GOT3 (cell line): ENCODE measurements at regions not wholly inside any gene's neighbourhood (a gene's known extent, or its start where the extent isn't known, plus 50 kb on each side); places are given as distances from the start of the nearest gene placed in this dataset.
"Not testable (repeated sequence)": the region's sequence is repeated elsewhere in the genome, so short reads cannot be mapped to it uniquely, and the experiment has no call there.

ENCODE experiments used
- DNase-seq: peaks from one replicate; lab custom pipeline; 2025; ENCODE audit warnings: mixed read lengths; lab: John Stamatoyannopoulos, UW

GRCh38 chr2:160583813-160584537 is 90.4 kb upstream of the RBMS1 start:
- no peak for DNase-seq

DNA sequence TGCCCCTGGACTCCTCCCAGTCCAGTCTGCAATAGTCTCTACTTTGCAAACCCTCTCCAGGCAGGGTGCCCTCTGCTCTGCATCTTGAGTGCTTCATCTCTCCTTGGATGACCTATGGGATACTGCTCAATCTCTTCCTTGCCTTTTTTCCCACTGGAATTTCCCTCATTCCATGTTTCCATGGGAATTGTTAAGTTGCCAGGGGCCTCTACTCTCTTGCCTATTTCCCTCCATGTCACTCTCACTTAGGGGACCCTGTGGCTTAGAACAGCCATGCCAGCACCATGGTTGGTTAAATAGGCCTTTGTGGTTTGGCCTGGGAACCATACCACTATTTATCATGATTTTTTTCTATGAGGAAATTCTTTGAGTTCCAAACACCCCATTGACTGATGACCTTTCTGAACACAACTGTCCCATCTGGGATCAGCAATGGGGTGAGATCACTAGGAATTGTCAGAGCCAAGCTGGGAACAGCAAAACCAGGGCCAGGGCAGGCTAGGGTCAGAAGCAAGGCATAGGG is 91.4 kb upstream of the RBMS1 start:
- DNase-seq = no peak

DNA sequence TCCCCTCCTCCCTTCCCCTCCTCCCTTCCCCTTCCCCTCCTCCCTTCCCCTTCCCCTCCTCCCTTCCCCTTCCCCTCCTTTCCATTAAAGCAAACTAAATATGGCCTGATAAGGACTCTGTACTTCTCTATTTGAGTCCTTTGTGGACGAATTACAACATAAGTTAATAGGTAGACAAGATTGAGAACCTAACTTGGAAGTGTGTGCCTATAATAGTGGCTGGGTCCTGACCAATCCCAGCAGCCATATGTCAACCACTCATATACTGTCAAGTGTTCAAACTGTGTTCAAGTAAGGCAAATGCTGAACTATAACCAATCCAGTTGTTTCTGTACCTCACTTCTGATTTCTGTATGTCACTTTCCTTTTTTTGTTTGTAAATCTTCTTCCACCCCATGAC is 97.1 kb upstream of the RBMS1 start:
- no peak for DNase-seq

DNA sequence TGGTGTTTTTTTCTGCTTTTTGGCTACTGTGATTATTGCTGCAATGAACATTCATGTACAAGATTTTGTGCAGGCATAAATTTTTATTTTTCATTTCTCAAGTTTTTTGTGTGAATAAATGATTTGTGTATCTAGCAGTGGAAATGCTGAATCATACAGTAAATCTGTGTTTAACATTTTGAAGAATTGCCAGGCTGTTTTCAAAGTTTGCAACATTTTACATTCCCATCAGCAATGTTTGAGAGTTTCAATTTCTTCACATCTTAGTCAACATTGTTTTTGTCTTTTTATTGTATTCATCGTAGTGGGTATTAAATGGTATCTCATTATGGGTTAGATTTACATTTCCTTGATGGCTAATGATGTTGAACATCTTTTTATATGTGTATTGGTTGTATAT is 98.8 kb upstream of the RBMS1 start:
- no peak for DNase-seq

- no peak for DNase-seq
Measured at GRCh38 chr2:160592993-160593392, 99.4 kb upstream of the RBMS1 start.

GRCh38 chr2:160596441-160596840 is 102.8 kb upstream of the RBMS1 start:
- DNase-seq = no peak

DNA sequence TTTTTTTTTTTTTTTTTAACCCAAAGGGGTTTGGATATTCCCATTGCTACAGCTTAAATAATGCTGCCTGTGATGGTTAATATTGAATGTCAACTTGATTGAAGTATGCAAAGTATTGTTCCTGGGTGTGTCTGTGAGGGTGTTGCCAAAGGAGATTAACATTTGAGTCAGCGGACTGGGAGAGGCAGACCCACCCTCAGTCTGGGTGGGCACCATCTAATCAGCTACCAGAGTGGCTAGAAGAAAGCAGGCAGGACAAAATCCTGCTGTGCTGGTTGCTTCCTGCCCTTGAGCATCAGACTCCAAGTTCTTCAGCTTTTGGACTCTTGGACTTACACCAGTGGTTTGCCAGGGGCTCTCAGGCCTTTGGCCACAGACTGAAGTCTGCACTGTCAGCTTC is 106.8 kb upstream of the RBMS1 start:
- not testable (repeated sequence) for DNase-seq

GRCh38 chr2:160602073-160602472 is 108.5 kb upstream of the RBMS1 start:
- no peak for DNase-seq

- DNase-seq = no peak
Measured at GRCh38 chr2:160603771-160604510, 110.3 kb upstream of the RBMS1 start.

- no peak for DNase-seq
Measured at GRCh38 chr2:160606341-160606740, 112.7 kb upstream of the RBMS1 start.

DNA sequence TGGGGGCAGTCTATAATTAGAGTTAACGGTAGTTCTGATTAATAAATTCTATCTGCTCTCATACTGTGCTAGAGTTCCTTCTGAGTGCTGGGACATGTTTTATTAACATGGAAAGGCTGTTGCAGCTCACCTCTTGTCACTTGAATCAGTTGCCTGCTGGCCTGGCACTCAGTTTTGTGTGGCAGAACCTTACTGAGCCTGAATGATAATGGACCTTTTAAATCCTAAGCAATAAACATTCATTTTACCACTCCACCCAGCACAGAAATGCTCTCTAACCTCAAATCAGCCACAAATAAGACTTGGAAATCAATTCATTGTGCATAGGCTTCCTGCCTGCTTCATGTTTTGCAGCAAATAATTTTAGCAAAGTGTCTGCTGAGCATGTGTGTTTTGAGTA is 115.0 kb upstream of the RBMS1 start:
- no peak for DNase-seq

DNA sequence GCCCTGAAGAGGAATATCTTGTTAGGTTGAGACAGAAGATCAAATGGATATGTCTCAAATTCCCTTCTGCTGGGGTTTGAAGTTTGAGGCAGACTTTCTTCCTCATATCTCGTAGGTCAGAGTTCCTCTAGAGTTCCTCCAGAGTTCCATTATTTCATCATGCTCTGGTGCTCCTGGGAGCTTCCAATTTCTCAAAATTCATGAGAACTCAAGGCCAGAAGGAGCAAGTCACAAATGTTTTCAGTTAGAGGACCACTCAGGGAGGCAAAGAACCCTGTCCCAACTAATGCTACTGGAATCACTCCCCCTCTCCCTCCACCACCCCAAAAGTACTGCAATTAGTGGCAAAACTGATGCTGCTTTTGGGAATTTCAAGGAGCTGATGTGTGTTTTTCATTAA is 115.7 kb upstream of the RBMS1 start:
- DNase-seq = no peak

DNA sequence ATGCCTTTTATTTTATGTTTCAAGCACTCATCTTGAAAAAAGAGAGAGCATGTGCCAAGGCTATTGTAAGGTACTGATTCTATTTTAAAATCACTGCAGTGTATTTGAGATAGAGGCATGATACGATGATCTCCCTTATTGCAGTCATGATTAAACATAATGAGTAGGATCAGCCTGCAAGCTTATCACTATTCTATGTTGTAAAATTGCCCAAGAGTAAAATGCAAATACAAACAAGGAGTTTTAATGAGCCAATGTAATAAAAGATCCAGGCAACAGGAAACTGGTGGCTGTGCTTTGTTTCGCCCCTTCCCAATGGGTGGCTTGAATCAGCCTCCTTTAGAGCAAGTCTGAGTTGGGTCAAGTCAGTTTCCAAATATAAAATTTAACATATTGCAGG is 116.4 kb upstream of the RBMS1 start:
- no peak for DNase-seq

DNA sequence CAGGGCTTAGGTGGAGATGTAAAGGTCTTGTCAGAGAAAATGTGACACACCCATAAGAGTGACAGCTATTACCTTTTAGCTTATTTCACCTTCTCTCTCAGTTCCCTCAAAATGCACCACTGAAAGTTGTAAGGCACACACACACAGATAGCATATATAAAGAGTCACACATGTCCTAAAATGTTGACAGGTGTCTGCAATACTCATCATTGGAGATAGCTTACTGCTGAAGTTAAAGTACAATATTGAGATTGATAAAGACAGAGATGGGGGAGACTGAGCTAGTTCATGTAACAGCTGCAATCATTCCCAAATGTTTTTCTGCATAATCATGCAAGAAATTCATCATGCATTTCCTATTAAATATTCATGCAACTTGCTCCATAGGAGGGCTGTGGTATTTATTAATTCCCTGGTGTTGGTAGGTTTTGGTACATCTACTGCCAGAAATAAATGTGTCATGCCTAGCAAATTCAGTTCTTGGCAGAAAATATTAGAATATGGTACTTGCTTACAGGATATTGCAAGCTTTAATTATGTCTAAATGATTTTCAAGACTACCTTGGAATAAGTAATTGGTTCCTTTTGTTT is 118.8 kb upstream of the RBMS1 start:
- DNase-seq = no peak

GRCh38 chr2:160613466-160614153 is 120.0 kb upstream of the RBMS1 start:
- no peak for DNase-seq

DNA sequence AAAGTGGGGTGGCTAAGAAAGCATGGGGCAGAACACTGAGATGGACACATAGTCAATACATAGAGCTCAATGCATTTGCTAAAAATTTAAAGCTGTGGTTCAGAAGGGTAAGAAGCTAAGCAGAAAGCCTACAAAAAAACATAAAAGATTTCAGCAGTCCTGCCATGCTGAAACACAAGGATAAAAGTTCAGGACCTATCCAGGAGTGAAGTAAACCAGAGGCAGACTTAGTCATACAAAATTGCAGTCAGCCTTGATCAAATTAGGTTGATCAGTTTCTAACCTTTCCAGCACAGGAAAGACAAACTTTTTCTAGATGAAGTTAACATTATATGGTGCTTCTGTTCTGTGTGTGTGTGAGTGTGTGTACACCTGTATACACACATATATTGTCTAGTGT is 120.8 kb upstream of the RBMS1 start:
- no peak for DNase-seq

- DNase-seq = no peak
Measured at GRCh38 chr2:160615706-160616105, 122.1 kb upstream of the RBMS1 start.

DNA sequence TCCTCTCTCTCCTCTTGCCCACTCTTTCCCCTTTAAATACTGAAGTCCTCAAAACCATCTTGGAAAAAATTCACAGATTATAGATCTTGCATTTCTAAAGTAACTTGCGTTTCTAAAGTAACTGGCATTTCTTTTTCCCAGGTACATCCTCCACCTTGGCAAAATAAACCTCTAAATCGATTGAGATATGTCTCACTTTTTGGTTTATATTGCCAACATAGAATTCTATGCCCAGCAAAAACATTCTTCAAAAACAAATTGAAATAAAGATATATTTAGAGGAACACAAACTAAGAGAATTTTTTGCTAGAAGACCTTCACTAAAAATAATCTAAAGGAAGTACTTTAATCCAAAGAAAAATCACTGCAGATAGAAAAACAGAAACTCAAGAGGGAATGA is 122.5 kb upstream of the RBMS1 start:
- no peak for DNase-seq

DNA sequence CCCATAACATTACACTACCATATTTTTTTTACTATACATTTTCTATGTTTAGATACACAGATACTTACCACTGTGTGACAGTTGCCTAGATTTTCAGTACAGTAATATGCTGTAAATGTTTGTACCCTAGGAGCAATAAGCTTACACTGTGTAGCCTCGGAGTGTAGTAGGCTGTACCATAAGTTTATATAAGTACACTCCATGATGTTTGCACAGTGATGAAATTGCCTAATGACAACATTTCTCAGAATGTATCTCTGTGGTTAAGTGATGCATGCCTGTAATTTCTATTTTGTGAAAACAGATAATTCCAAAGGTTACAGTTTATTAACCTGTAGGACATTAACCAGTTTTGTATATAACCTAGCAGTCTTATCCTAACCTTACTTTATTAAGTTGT is 128.1 kb upstream of the RBMS1 start:
- no peak for DNase-seq

DNA sequence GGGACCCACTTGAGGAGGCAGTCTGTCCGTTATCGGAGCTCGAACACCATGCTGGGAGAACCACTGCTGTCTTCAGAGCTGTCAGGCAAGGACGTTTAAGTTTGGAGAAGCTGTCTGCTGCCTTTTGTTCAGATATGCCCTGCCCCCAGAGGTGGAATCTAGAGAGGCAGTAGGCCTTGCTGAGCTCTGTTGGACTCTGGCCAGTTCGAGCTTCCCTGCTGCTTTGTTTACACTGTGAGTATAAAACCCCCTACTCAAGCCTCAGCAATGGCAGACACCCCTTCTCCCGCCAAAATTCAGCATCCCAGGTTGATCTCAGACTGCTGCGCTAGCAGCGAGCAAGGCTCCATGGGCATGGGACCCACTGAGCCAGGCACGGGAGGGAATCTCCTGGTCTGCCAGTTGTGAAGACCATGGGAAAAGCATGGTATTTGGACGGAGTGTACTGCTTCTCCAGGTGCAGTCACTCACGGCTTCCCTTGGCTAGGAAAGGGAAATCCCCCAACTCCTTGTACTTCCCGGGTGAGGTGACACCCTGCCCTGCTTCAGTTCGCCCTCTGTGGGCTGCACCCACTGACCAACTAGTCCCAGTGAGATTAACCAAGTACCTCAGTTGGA is 134.5 kb upstream of the RBMS1 start:
- DNase-seq = not testable (repeated sequence)

- DNase-seq = no peak
Measured at GRCh38 chr2:160628811-160629210, 135.2 kb upstream of the RBMS1 start.
